ENCODE measurements at regions not wholly inside any gene's neighbourhood (a gene's known extent, or its start where the extent isn't known, plus 50 kb on each side); places are given as distances from the start of the nearest gene placed in this dataset.

- no peak for TF ChIP-seq REST (IDR thresholded peaks at IDR 0.05; ENCODE audit: low read depth)
- no peak for TF ChIP-seq CTCF (IDR thresholded peaks at IDR 0.05 in 2 of 3, conservative IDR thresholded peaks at IDR 0.05 in 1 of 3; ENCODE audit: borderline replicate concordance in 1 of 3, insufficient read depth in 1 of 3, low read depth in 2 of 3, low read length in 2 of 3)
- no peak for TF ChIP-seq POLR2A (IDR thresholded peaks at IDR 0.05; ENCODE audit: borderline replicate concordance, extremely low read depth, insufficient read depth, insufficient read length)
- TF ChIP-seq MAX (IDR thresholded peaks at IDR 0.05), result no peak
Observed at GRCh38 chr15:98420837-98421236, 227.5 kb upstream of the IGF1R start.
